ENCODE measurements at regions not wholly inside any gene's neighbourhood (a gene's known extent, or its start where the extent isn't known, plus 50 kb on each side); places are given as distances from the start of the nearest gene placed in this dataset.

GRCh38 chr11:128407962-128408361 is 179.4 kb downstream of the ETS1 start:
- H3K4me3 ChIP-seq (ENCODE audit: low read depth, low read length), result no peak overlapping the region
- no peak for TF ChIP-seq CTCF (IDR thresholded peaks at IDR 0.05; ENCODE audit: low read depth, low read length)

DNA sequence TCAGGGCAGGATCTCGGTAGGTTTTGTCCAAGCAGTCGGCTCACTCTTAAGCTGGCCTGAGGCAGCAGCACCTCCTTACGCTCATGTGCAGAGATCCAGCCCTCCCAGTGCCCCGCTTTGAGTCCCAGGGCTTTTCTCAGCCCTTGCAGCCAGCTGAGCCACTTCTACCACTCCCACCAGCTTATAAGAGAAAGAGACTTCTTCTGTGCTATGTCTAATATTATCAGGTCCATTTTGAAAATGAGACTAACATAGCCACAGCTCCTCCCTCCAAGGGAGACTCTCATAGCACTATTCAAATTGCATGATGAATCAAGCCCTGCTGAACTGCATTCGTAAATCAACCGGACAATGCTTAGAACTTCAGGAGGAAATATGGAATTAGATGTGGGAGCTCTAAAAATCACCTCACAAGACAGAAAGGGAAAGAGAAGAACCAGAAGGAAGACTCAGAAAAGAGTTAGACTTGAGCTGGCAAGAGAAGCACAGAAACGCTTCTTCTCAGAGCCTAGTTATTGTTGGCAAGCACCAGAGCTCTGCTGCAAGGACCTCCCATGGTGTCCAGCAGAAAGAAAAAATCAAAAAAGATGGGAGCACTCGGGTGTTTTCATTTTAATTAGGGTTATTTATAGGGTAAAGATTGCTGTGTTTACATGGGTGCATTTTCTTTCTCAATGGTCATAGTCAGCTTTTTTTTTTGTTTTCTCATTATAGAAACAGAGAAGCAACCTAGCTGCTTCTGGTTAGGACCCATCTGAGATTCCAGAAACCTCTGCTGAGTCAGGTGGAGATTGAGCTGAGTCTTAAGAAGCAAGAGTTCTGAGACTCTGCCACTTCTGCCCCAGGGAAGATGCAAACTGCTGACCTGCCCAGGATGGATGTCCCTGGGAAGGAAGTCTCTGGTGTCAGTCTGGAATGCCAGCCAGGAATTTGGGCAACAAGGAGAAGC is 181.4 kb downstream of the ETS1 start:
- no peak for TF ChIP-seq CTCF (IDR thresholded peaks at IDR 0.05; ENCODE audit: low read depth, low read length)

DNA sequence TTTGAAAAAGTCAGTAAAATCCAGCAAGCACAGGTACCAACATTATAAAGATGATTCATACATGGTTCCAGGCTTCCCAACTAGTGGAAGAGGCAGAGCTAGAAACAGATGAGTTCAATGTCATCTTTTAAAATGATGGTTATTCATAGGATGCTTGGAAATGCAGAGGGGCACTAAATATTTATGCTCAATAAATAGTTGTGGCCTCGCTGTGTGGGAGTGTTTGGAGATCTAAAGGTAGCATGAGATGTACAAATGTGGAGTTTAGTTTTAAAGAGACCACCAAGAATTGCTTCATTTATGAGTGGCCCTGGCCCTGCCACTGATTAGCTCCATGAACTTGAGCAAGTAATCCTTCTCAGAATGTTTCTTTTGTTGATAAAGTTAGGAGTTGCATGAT is 182.2 kb downstream of the ETS1 start:
- H3K4me3 ChIP-seq (ENCODE audit: low read depth, low read length), result no peak overlapping the region
- TF ChIP-seq CTCF (IDR thresholded peaks at IDR 0.05; ENCODE audit: low read depth, low read length), result no peak

More for the DNA sequence above, 181.4 kb downstream of the ETS1 start:
- H3K4me3 ChIP-seq (ENCODE audit: low read depth, low read length), result no peak overlapping the region

- TF ChIP-seq CTCF (IDR thresholded peaks at IDR 0.05; ENCODE audit: low read depth, low read length), result no peak
Observed at GRCh38 chr11:128404437-128404836, 182.9 kb downstream of the ETS1 start.

DNA sequence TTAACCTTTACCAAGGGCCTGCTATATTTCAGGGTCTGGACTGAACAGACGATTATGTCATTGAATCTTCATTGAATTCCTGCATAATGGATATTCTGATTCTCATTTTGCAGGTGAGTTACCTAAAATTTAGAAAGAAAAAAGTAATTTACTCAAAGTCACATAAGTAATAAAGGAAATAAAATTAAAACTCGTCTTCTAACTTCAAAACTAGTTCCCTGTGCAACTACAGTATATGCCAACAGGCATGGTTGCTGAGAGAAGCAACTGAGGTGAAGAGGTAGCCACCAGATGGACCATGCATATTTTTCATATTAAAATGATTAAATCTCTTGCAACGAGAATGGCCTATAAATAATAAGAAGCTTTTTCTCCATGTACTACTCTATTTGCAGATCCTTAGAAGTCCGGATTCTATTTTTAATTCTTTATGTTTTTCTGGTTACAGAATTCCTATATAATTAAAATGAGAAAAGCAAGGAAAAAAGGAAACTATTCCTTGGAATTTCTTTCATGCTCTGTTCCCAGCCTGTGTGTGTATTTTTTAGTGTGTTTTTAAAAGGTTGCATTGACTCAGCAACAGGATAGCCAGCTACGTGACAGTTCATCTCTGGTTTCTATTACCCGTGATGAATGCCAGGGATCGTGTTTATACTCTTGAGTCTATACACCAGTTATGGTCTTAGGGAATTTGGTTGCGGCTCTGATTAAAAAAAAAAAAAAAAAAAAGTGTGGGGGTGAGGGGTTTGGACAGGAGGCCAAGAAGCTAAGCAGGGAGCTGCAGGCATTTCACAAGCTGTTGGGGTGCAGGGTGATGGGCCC is 186.8 kb downstream of the ETS1 start:
- no peak overlapping the region for H3K4me3 ChIP-seq (ENCODE audit: low read depth, low read length)
- no peak for TF ChIP-seq CTCF (IDR thresholded peaks at IDR 0.05; ENCODE audit: low read depth, low read length)

More at GRCh38 chr11:128404437-128404836, 182.9 kb downstream of the ETS1 start:
- no peak overlapping the region for H3K4me3 ChIP-seq (ENCODE audit: low read depth, low read length)

GRCh38 chr11:128399251-128400121 is 187.9 kb downstream of the ETS1 start:
- no peak for TF ChIP-seq CTCF (IDR thresholded peaks at IDR 0.05; ENCODE audit: low read depth, low read length)
- H3K4me3 ChIP-seq (ENCODE audit: low read depth, low read length), result no peak overlapping the region

All from WI38 (cell line).